HCT116 (cell line): ENCODE measurements at regions not wholly inside any gene's neighbourhood (a gene's known extent, or its start where the extent isn't known, plus 50 kb on each side); places are given as distances from the start of the nearest gene placed in this dataset.

Source experiments
- EZH2phosphoT487 ChIP-seq: fragments of 200-600 bp; IDR thresholded peaks from 2 replicates; pipeline ENCODE4 v1.6.1; 2018; ENCODE audit warnings: antibody characterized with exemption, borderline replicate concordance
- JUND ChIP-seq: IDR thresholded peaks from 2 replicates; pipeline ENCODE4 v1.6.1; 2012
- POLR2AphosphoS5 ChIP-seq: IDR thresholded peaks from 2 replicates; pipeline ENCODE4 v1.6.1; 2011; ENCODE audit warnings: mild to moderate bottlenecking, low read depth, low read length, moderate library complexity
- YY1 ChIP-seq: IDR thresholded peaks from 2 replicates; pipeline ENCODE4 v1.6.1; 2011; ENCODE audit warnings: low read length, low read depth, moderate library complexity, mild to moderate bottlenecking; ENCODE audit not compliant: insufficient replicate concordance; ENCODE audit errors: extremely low read depth
- ZNF274 ChIP-seq: fragments of 200-500 bp; sonication (Bioruptor generic); IDR thresholded peaks from 2 replicates; pipeline ENCODE4 v1.6.1; 2014; ENCODE audit warnings: mild to moderate bottlenecking, low read depth, low read length, inconsistent platforms
- TF ChIP-seq, protein P1 (sequence below), 3 experiments: fragments of 200-600 bp in 1 of 3; sonication (generic) in 1 of 3; IDR thresholded peaks in 2 of 3; conservative IDR thresholded peaks in 1 of 3; 2 replicates each; pipeline ENCODE4 v1.5.1; 2012 to 2017; ENCODE audit warnings: low read depth in 2 of 3, low read length in 2 of 3, antibody characterized with exemption in 1 of 3, borderline replicate concordance in 1 of 3, control low read depth in 1 of 3, mild to moderate bottlenecking in 1 of 3, mixed read lengths in 1 of 3, mixed run types in 1 of 3, moderate library complexity in 1 of 3; ENCODE audit not compliant: insufficient read depth in 1 of 3
- TF ChIP-seq, protein P2 (sequence below): IDR thresholded peaks from 2 replicates; pipeline ENCODE4 v1.6.1; 2012

GRCh38 chr4:16413814-16414555 lies 187.7 kb upstream of the TAPT1 start:
- TF ChIP-seq, protein P1, sequence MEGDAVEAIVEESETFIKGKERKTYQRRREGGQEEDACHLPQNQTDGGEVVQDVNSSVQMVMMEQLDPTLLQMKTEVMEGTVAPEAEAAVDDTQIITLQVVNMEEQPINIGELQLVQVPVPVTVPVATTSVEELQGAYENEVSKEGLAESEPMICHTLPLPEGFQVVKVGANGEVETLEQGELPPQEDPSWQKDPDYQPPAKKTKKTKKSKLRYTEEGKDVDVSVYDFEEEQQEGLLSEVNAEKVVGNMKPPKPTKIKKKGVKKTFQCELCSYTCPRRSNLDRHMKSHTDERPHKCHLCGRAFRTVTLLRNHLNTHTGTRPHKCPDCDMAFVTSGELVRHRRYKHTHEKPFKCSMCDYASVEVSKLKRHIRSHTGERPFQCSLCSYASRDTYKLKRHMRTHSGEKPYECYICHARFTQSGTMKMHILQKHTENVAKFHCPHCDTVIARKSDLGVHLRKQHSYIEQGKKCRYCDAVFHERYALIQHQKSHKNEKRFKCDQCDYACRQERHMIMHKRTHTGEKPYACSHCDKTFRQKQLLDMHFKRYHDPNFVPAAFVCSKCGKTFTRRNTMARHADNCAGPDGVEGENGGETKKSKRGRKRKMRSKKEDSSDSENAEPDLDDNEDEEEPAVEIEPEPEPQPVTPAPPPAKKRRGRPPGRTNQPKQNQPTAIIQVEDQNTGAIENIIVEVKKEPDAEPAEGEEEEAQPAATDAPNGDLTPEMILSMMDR (IDR thresholded peaks at IDR 0.05 in 2 of 3, conservative IDR thresholded peaks at IDR 0.05 in 1 of 3; ENCODE audit: borderline replicate concordance in 1 of 3, insufficient read depth in 1 of 3, low read depth in 2 of 3, low read length in 2 of 3), result no peak
- TF ChIP-seq EZH2phosphoT487 (no peak), YY1 (no peak), ZNF274 (no peak), POLR2AphosphoS5 (no peak), JUND (no peak)
- TF ChIP-seq, protein P2, sequence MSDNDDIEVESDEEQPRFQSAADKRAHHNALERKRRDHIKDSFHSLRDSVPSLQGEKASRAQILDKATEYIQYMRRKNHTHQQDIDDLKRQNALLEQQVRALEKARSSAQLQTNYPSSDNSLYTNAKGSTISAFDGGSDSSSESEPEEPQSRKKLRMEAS, result no peak
